HepG2 (cell line): ENCODE measurements at regions not wholly inside any gene's neighbourhood (a gene's known extent, or its start where the extent isn't known, plus 50 kb on each side); places are given as distances from the start of the nearest gene placed in this dataset.

Source experiments
- ATAC-seq: fragments of 200-7000 bp; cut with Tn5 transposase; 3 replicates; pipeline ENCODE4 v1.9.1; 2020; ENCODE audit warnings: mild to moderate bottlenecking, moderate library complexity
- BruUV-seq: library from RNA; stranded (reverse); fragments of 400-500 nt; replicated peaks from 2 replicates; lab custom pipeline; 2021; lab: Mats Ljungman, UMichigan
- CTCF ChIA-PET: fragments of 300-600 bp; formaldehyde crosslinking; extraction: SDS; loops from one replicate; lab custom pipeline; 2021; ENCODE audit warnings: low total read pairs, inconsistent platforms, low intra/inter-chr PET ratio; lab: Yijun Ruan, JAX
- POLR2A ChIA-PET: fragments of 350-600 bp; sonication (Branson Sonifier 250); formaldehyde crosslinking; loops from one replicate; lab custom pipeline; 2020; ENCODE audit warnings: antibody characterized with exemption, inconsistent platforms; lab: Yijun Ruan, JAX
- DNase-seq: peaks from one replicate; pipeline ENCODE4 v3.0.0-alpha.2; 2015; ENCODE audit warnings: low spot score
- FAIRE-seq: peaks from 3 replicates; lab custom pipeline; 2011; peaks lifted over from hg19 to GRCh38; lab: Jason Lieb, UNC
- H2AFZ ChIP-seq: one replicate; pipeline ENCODE4 v1.6.1; 2011; ENCODE audit warnings: low read length, inconsistent platforms
- H3K27ac ChIP-seq: fragments of 300-600 bp; 3 replicates; pipeline ENCODE4 v1.8.0; 2011; ENCODE audit warnings: mixed run types, mild to moderate bottlenecking, mixed read lengths, low read length, inconsistent platforms; ENCODE audit not compliant: insufficient read depth; ENCODE audit errors: extremely low read length
- H3K27me3 ChIP-seq, 2 experiments: fragments of 200-600 bp in 1 of 2; 2 replicates in 1 of 2; 3 replicates in 1 of 2; pipeline versions ENCODE4 v1.6.0 to v1.8.0; 2011; ENCODE audit warnings: low read length in 2 of 2, mild to moderate bottlenecking in 2 of 2, moderate library complexity in 2 of 2, inconsistent platforms in 1 of 2; ENCODE audit not compliant: insufficient read depth in 2 of 2, control insufficient read depth in 1 of 2
- H3K36me3 ChIP-seq, 2 experiments: fragments of 200-600 bp in 1 of 2; replicated peaks in 1 of 2; 2 replicates in 1 of 2; 3 replicates in 1 of 2; pipeline versions ENCODE4 v1.5.1 to v1.8.0; 2011; ENCODE audit warnings: low read length in 2 of 2, inconsistent platforms in 1 of 2; ENCODE audit not compliant: insufficient read depth in 2 of 2, control insufficient read depth in 1 of 2
- H3K4me1 ChIP-seq: 2 replicates; pipeline ENCODE4 v1.5.1; 2012; ENCODE audit warnings: low read length, inconsistent platforms; ENCODE audit not compliant: insufficient read depth
- H3K4me2 ChIP-seq: 2 replicates; pipeline ENCODE4 v1.6.0; 2011; ENCODE audit warnings: low read depth, low read length, inconsistent platforms
- H3K4me3 ChIP-seq, 3 experiments: fragments of 200-600 bp in 1 of 3; sonication (generic), shearing (Covaris generic) in 1 of 3; replicated peaks in 1 of 3; 2 replicates each; pipeline ENCODE4 v1.5.1; 2011 to 2016; ENCODE audit warnings: low read length in 3 of 3, inconsistent platforms in 2 of 3, low read depth in 2 of 3, mild to moderate bottlenecking in 2 of 3, control low read depth in 1 of 3, mixed read lengths in 1 of 3; ENCODE audit not compliant: insufficient read depth in 1 of 3
- H3K79me2 ChIP-seq: one replicate; pipeline ENCODE4 v1.6.1; 2011; ENCODE audit warnings: low read length, inconsistent platforms; ENCODE audit not compliant: insufficient read depth
- H3K9ac ChIP-seq: 2 replicates; pipeline ENCODE4 v1.6.0; 2011; ENCODE audit warnings: mild to moderate bottlenecking, low read depth, low read length, inconsistent platforms; ENCODE audit not compliant: insufficient read depth
- H3K9me3 ChIP-seq: 2 replicates; pipeline ENCODE4 v1.5.1; 2012; ENCODE audit warnings: mild to moderate bottlenecking, low read length
- H4K20me1 ChIP-seq: 2 replicates; pipeline ENCODE4 v1.6.0; 2011; ENCODE audit warnings: inconsistent platforms, mild to moderate bottlenecking, low read length, moderate library complexity; ENCODE audit not compliant: insufficient read depth
- BORCS8-MEF2B ChIP-seq: sonication (generic); formaldehyde crosslinking; IDR thresholded peaks from 2 replicates; pipeline ENCODE4 v1.8.0; 2022; ENCODE audit warnings: mild to moderate bottlenecking, missing genetic modification reagents
- CC2D1A ChIP-seq: sonication (generic); formaldehyde crosslinking; IDR thresholded peaks from 2 replicates; pipeline ENCODE4 v1.8.1; 2023; ENCODE audit warnings: mild to moderate bottlenecking, missing genetic modification reagents
- MLX ChIP-seq: IDR thresholded peaks from 2 replicates; pipeline ENCODE4 v1.6.1; 2016
- ZNF143 ChIP-seq: sonication (generic); formaldehyde crosslinking; IDR thresholded peaks from 2 replicates; pipeline ENCODE4 v1.4.0; 2020; ENCODE audit warnings: missing genetic modification reagents
- ZNF33B ChIP-seq: sonication (generic); formaldehyde crosslinking; IDR thresholded peaks from 2 replicates; pipeline ENCODE4 v1.5.1; 2020; ENCODE audit warnings: mild to moderate bottlenecking, missing genetic modification reagents
- ZUFSP ChIP-seq: sonication (generic); formaldehyde crosslinking; IDR thresholded peaks from 2 replicates; pipeline ENCODE4 v1.9.0; 2021; ENCODE audit warnings: missing genetic modification reagents, mild to moderate bottlenecking, borderline replicate concordance
- WGBS: methylation state at CpG from one replicate; pipeline ENCODE4 v1.1.6; 2017; ENCODE audit warnings: low lambda C conversion rate; 5-methylcytosine and 5-hydroxymethylcytosine counted together
- in situ Hi-C: cut with HindIII; loops from 2 replicates; pipeline ENCODE4 v1.10.0; 2017; ENCODE audit warnings: low pct_unique_long_range_greater_than_20kb; ENCODE audit not compliant: extremely low pct_ligation_motif_present
- intact Hi-C: fragments of 100-400 bp; cut with micrococcal nuclease; formaldehyde crosslinking; loops from one replicate; pipeline ENCODE4 v1.10.0; 2022; ENCODE audit not compliant: unreplicated experiment

DNA sequence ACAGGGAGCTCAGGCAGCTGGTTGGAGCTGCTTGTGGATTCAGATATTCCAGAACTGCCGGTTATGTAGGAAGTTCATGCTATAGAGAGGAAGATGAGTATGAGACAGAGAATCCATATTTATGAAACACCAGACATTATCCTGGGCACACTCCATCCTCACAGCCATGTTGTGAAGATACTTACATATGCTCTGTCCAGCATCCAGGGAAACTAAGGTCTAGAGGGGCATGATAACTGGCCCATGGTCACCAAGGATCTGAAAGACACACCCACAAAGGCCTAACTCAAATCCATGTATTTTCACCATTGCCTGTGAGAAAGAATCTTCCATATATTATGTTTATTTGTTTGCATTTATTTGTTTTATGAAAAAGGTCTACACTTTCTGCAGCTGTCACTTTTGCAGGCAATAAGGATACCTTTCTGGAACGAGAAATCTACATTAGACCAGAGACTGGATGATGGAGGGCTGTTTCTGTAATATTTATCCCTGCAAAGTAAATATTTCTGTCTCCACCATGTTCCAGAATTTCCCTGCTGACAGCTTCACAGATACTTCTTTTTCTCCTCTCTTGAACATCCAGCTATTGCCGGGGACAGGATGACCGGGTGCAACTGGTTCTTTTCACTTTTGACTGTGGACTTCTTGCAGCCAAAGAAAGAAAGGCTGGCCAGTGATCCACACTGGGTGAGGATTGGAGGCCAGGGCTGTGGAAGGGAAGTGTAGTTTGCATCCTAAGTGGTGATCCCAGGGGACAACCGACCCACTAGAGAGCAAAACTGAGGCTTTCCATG lies 145.9 kb upstream of the NAV2 start:
- intact Hi-C loops (no loop called here), in situ Hi-C loops (no loop called here)
- peaks cover 0 to 17% of the 10 kb centered on the region in 2 experiments for H3K27me3 ChIP-seq
- no peaks in the 10 kb centered on the region for H3K4me1 ChIP-seq
- BruUV-seq = no TSS peak
- H3K79me2 ChIP-seq = no peaks in the 10 kb centered on the region
- no peak overlapping the region for H2AFZ ChIP-seq
- DNase-seq (no peak), ATAC-seq (no peak), FAIRE-seq (no peak)
- no peak overlapping the region for H3K4me3 ChIP-seq
- H3K9me3 ChIP-seq = no peaks in the 10 kb centered on the region
- POLR2A ChIA-PET = no interaction called here
- TF ChIP-seq MLX = no peak
- no peak for TF ChIP-seq ZNF33B (CRISPR knock-in tag)
- TF ChIP-seq BORCS8-MEF2B (CRISPR knock-in tag) = no peak
- TF ChIP-seq CC2D1A (CRISPR knock-in tag) = no peak
- no peak for TF ChIP-seq ZUFSP (CRISPR knock-in tag)
- no peak for TF ChIP-seq ZNF143
- no peak overlapping the region for H3K27ac ChIP-seq
- WGBS = 3% methylated on average over 4 of the region's 5 CpGs
- H4K20me1 ChIP-seq = no peaks in the 10 kb centered on the region
- no peak overlapping the region for H3K9ac ChIP-seq
- CTCF ChIA-PET = no interaction called here
- no peaks in the 10 kb centered on the region for H3K36me3 ChIP-seq
- no peak overlapping the region for H3K4me2 ChIP-seq
